Mammary epithelial cell (primary cell): ENCODE measurements at regions not wholly inside any gene's neighbourhood (a gene's known extent, or its start where the extent isn't known, plus 50 kb on each side); places are given as distances from the start of the nearest gene placed in this dataset.

ENCODE experiments used
- CTCF ChIP-seq, 2 donors: IDR thresholded peaks in 1 of 2; conservative IDR thresholded peaks in 1 of 2; 2 replicates each; pipeline ENCODE4 v1.5.1; 2011 to 2012; ENCODE audit warnings: inconsistent platforms in 2 of 2, low read length in 2 of 2, mild to moderate bottlenecking in 2 of 2, control low read depth in 1 of 2, low read depth in 1 of 2; ENCODE audit not compliant: insufficient read depth in 1 of 2; ENCODE audit errors: extremely low read depth in 1 of 2
- EZH2 ChIP-seq: IDR thresholded peaks from 2 replicates; pipeline ENCODE4 v1.6.1; 2012; ENCODE audit warnings: low read length, inconsistent platforms, borderline replicate concordance

DNA sequence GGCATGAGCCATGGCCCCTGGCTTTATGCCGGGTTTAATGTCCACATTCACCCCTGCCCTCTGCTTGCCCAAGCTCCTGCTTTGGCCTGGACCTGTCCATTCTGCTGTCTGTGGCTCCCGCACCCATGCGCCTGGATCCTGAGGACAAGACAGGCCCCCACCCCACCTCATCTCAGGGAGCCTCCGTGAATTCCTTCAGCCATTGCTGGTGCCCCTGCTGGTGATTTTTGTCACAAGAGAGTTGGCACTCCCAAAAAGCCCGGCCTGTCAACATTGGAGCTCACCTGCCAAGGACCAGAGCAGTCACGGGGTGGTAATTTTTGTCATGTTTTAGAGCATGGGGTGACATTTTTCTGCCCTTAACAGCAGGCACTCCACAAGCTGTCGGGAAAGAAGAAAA lies 127.5 kb upstream of the PLXNA4 start:
- TF ChIP-seq CTCF (conservative IDR thresholded peaks at IDR 0.05 in 1 of 2, IDR thresholded peaks at IDR 0.05 in 1 of 2; ENCODE audit: extremely low read depth in 1 of 2, insufficient read depth in 1 of 2, low read depth in 1 of 2, low read length in 2 of 2), result no peak
- no peak for TF ChIP-seq EZH2
